Neutrophil (primary cell): ENCODE measurements at regions not wholly inside any gene's neighbourhood (a gene's known extent, or its start where the extent isn't known, plus 50 kb on each side); places are given as distances from the start of the nearest gene placed in this dataset.

ENCODE experiments used
- H3K27ac ChIP-seq: fragments of 200-600 bp; sonication (generic); 2 replicates; pipeline ENCODE4 v1.5.1; 2016; ENCODE audit warnings: mild to moderate bottlenecking, moderate library complexity
- H3K27me3 ChIP-seq: fragments of 200-600 bp; sonication (generic); 2 replicates; pipeline ENCODE4 v1.6.0; 2016; ENCODE audit warnings: mild to moderate bottlenecking
- H3K36me3 ChIP-seq: fragments of 200-600 bp; sonication (generic); 2 replicates; pipeline ENCODE4 v1.5.1; 2017
- H3K4me1 ChIP-seq, 2 experiments: fragments of 200-600 bp in 1 of 2; sonication (generic) in 1 of 2; 1 replicate in 1 of 2; 2 replicates in 1 of 2; pipeline versions ENCODE4 v1.5.1 to v1.6.1; 2013 to 2016; ENCODE audit warnings: low read depth in 1 of 2, low read length in 1 of 2, mild to moderate bottlenecking in 1 of 2, moderate library complexity in 1 of 2; ENCODE audit not compliant: control insufficient read depth in 1 of 2, insufficient read depth in 1 of 2
- H3K4me3 ChIP-seq, 2 experiments: fragments of 200-600 bp in 1 of 2; sonication (generic) in 1 of 2; 1 replicate in 1 of 2; 2 replicates in 1 of 2; pipeline ENCODE4 v1.5.1; 2013 to 2016; ENCODE audit warnings: low read depth in 1 of 2, low read length in 1 of 2, mild to moderate bottlenecking in 1 of 2, moderate library complexity in 1 of 2
- H3K9me3 ChIP-seq: fragments of 200-600 bp; sonication (generic); 2 replicates; pipeline ENCODE4 v1.5.1; 2016
- TF ChIP-seq, protein P1 (sequence below): fragments of 200-600 bp; sonication (generic); IDR thresholded peaks from 2 replicates; pipeline ENCODE4 v1.5.1; 2016; ENCODE audit warnings: antibody characterized with exemption

DNA sequence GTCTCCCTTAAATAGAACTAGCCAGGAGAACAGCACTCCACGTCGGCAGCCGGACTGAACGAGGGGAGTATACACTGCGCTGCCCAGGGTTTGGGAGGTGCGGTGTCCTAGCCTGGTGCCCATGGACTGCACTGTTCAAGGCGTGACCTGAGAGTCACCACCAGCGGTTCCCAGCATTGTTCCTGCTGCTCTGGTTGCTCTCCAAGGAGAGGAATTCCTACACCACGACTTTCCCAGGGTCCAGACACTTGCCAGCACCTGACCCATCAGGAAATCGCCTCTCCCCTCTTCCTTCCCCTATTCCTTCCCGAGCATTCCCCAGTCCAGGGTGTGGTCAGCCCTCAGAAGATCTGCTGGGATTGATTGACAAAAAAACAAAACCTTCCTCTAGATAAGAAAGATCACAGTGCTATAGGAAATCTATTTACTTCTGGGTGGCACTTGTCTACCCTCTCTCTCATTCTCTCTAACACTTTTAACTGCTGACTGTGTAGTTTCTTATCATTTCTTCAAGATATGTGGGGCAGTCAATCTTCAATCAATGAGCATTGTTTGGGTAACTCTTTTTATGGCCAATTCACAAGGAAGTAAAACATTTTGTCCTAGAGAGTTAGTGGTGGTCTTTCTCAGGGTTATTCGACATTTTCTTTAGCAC, 297.8 kb upstream of the ACTBL2 start:
- TF ChIP-seq, protein P1, sequence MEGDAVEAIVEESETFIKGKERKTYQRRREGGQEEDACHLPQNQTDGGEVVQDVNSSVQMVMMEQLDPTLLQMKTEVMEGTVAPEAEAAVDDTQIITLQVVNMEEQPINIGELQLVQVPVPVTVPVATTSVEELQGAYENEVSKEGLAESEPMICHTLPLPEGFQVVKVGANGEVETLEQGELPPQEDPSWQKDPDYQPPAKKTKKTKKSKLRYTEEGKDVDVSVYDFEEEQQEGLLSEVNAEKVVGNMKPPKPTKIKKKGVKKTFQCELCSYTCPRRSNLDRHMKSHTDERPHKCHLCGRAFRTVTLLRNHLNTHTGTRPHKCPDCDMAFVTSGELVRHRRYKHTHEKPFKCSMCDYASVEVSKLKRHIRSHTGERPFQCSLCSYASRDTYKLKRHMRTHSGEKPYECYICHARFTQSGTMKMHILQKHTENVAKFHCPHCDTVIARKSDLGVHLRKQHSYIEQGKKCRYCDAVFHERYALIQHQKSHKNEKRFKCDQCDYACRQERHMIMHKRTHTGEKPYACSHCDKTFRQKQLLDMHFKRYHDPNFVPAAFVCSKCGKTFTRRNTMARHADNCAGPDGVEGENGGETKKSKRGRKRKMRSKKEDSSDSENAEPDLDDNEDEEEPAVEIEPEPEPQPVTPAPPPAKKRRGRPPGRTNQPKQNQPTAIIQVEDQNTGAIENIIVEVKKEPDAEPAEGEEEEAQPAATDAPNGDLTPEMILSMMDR = no peak
- no peaks in the 10 kb centered on the region for H3K9me3 ChIP-seq
- no peak overlapping the region for H3K27ac ChIP-seq
- H3K4me3 ChIP-seq = no peak overlapping the region
- no peaks in the 10 kb centered on the region for H3K27me3 ChIP-seq
- no peaks in the 10 kb centered on the region for H3K4me1 ChIP-seq
- no peaks in the 10 kb centered on the region for H3K36me3 ChIP-seq

DNA sequence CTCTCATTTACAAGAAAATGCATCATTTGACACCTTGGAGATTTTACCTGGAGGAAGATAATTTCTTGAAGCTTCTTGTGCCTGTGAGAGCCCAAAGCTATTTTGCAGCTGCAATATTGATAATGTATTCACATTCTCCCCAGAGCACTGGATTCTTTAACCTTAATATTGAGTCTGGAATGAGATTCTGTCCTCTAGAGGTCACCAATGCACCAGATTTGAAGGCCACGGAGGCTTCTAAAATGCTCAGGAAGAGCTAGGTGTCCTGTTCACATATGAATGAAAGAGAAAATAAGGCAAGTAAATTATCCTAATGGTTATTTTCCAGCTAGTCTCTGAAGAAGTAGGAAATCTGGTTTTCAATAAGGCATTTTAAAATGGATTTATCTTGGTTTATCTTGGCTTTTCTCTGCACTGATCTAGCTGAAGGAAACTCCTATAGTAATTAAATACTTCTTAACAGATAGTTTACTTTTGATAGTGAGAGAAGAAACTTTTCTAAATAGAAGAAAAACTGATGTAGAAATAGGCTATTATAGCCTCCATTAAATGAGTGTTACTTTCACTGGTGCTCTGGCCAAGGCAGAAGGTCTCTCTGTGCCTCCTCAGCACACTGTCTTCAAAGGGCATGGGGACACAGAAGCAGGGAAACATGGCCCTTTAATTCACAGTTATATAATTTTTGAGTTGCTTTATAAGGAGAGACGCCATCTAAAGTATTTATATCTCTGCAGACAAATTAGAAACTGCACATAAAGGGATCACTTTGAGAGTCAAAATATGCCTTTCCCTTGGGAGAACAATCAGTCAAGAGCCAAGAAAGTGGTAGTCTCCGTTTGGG, 297.0 kb upstream of the ACTBL2 start:
- Histone ChIP-seq H3K27ac (no peak overlapping the region), H3K4me1 (no peaks in the 10 kb centered on the region), H3K36me3 (no peaks in the 10 kb centered on the region), H3K4me3 (no peak overlapping the region), H3K27me3 (no peaks in the 10 kb centered on the region), H3K9me3 (no peaks in the 10 kb centered on the region)
- TF ChIP-seq, protein P1 = no peak

DNA sequence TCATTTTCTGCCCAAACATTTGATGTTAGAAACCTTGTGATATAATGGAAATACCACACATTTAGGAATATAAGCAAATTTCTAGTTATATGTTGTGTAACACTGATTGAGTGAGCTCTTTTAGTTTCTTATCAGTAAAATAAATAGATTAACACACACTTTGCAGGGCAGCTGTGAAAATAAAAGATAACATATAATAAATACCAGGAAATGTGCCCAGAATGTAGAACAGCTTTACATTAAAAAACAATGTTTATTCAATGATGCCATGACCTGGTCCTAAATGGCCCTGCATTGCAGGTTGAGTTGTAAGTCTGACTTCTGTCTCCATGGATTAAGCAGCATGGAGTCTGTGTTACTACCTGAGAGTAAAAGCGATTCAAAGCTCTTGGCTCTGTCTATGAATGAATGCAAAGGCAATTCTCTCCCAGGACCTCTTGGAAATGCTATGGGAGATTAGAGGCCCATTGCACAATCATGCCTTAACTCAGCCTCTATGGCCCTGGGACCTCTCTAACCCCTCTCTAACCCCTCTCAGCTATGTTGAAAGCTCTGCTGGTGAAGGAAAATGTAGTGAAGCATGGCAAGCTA, 296.0 kb upstream of the ACTBL2 start:
- no peaks in the 10 kb centered on the region for H3K36me3 ChIP-seq
- no peak overlapping the region for H3K27ac ChIP-seq
- H3K27me3 ChIP-seq = no peaks in the 10 kb centered on the region
- no peak overlapping the region for H3K4me3 ChIP-seq
- TF ChIP-seq, protein P1 = no peak
- H3K4me1 ChIP-seq = no peaks in the 10 kb centered on the region
- H3K9me3 ChIP-seq = no peaks in the 10 kb centered on the region

DNA sequence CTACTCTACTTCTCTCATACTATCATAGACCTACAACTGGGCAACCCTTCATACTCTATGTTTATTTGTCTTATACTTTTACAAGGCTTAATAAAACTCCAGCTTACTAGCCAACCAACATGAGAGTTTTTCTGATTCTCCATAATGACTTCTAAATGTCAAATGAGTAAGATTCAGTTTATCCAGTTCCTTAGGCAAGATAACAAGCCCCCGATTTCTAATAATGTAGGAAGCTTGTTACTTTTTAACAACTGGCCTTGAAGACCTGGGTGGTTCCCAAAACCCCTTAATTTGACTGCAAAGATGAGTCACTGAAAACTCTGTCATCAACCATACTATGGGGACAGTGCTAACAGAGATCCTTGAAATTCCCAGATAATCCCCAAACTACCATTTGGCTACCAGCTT, 294.6 kb upstream of the ACTBL2 start:
- TF ChIP-seq, protein P1 = no peak
- no peak overlapping the region for H3K4me3 ChIP-seq
- no peaks in the 10 kb centered on the region for H3K27me3 ChIP-seq

DNA sequence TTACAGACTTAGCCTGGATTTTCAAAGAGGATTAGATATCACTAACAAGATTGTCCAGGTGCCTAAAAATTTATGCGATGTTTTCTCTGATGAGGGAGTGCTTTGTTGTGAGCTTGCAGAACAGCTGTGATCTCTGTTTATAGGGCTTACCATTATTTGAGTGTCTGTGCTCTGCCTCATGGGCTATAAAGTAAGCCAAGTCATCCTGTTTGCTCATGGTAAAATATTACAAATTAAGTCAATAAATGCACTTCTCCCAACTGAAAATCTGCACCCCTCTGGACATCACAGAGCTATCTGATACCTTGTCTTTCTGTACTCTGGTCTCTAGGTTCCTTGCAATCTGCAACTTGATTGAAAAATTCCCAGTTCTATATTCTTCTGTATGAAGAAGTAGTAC, 293.4 kb upstream of the ACTBL2 start:
- no peak overlapping the region for H3K27ac ChIP-seq
- TF ChIP-seq, protein P1 = no peak

More for the DNA sequence above, 294.6 kb upstream of the ACTBL2 start:
- Histone ChIP-seq H3K27ac (no peak overlapping the region), H3K36me3 (no peaks in the 10 kb centered on the region), H3K4me1 (no peaks in the 10 kb centered on the region), H3K9me3 (no peaks in the 10 kb centered on the region)

More for the DNA sequence above, 293.4 kb upstream of the ACTBL2 start:
- no peaks in the 10 kb centered on the region for H3K36me3 ChIP-seq
- no peak overlapping the region for H3K4me3 ChIP-seq
- no peaks in the 10 kb centered on the region for H3K27me3 ChIP-seq
- no peaks in the 10 kb centered on the region for H3K9me3 ChIP-seq
- no peaks in the 10 kb centered on the region for H3K4me1 ChIP-seq
